ENCODE measurements at regions not wholly inside any gene's neighbourhood (a gene's known extent, or its start where the extent isn't known, plus 50 kb on each side); places are given as distances from the start of the nearest gene placed in this dataset.

DNA sequence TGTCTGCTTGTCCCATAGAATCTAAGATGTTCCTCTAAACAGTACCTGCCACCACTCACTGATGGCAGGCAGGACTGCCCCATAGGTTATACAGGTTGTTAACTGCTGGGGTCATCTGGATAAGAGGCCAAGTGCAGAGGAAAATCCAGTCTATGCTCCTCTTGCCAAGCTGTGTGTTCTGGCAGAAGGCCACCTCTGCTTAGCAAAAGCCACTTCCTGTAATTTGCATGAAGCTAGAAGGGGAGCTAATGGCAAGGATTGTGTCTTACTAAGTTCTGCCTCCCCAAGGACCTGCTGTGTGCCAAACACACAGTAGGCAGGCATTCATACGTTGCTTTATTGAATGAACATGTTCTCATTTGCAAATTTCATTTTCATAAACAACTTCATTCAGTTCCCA is 445.4 kb downstream of the BCL11B start:
- DNase-seq = no peak

DNA sequence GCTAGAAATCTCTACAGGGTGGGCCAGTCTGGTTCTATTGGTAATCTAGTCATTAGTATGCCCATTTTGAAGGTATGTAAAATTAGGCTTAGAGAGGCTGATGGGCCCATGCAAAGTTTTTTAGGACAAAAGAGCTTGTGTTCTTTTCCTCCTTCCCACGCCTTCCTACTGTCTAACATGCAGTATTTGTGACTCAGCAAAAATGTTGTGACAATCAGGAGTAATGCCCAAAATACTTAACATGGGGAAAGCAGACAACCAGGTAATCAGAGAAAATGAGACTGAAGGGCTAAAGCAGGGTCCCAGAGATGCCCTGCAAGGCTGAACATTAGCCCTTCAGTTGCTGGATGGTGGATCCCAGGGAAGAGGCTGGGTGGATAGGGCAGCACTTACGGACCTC is 437.9 kb downstream of the BCL11B start:
- no peak for DNase-seq

DNA sequence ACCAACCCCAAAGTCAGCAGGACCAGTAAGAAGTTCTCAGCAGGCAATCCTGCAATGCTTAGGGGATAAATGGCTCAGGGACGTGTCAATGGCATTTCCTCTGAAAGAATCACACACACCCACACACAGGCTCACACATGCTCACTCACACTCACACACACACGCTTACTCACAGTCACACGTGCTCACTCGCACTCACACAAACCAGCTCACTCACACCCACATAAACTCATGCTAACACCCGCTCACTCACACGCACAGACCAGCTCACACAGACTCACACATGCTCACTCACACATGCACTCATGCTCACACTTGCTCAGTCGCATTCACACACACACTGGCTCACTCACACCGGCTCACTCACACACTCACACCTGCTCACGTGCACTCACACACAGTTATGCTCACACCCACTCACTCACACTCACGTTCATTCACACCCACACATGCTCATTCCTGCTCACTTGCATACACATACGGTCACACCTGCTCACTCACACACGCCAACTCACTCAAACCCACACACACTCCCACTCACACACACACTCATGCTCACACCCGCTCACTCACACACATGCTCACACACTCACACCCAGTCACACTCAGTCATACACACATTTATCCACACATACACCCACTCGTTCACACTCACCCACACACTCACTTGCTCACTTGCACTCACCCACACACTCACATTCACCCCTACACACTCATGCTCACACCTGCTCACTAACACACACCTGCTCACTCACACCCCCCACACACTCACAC is 436.8 kb downstream of the BCL11B start:
- DNase-seq = no peak

DNA sequence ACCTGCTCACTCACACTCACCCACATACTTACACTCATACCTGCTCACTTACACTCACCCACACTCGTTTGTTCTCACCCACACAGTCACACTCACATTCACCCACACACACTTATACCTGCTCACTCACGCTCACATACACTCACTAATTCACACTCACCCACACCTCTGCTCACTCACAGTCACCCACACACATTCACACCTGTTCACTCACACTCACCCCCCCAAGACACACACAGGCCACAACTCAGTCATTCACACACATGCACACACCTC is 436.2 kb downstream of the BCL11B start:
- DNase-seq = no peak

DNA sequence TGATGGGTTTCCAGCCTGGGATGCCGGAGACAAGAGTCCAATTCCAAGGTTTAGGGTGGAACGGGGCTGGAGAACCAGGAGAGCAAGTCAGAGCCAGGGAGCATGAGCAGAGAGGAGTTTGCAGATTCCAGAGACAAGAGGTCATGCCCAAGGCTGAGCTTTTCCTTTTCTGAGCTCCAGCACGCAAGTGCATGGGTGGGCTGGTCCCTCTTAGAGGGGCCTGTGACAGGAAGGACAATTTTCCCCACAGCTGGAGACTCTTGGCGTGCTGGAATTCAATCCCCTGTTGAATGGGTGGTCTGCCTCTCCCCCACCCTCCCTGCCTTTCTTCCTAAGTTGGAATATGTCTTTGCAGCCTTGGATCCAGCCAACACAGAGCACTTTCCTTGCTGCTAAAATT is 431.9 kb downstream of the BCL11B start:
- DNase-seq = no peak

DNA sequence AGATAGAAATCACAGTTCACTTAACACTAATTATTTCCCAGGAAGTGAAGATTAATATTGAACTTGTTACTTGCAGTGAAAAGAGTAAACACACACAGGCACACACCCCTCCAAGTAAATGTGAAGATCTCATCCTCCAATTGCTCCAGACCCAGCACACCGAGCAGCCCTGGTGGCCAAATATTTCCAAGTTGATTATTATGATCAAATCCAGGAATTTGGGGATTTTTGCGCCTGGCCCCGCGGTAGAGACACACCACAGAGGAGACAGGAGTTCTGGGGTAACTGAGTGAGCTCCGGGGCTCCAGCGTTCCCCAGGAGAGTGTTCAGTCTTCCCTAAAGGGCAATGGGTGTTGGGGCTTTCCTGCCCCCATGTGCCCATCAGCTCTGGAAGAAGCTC is 431.5 kb downstream of the BCL11B start:
- DNase-seq = no peak

DNA sequence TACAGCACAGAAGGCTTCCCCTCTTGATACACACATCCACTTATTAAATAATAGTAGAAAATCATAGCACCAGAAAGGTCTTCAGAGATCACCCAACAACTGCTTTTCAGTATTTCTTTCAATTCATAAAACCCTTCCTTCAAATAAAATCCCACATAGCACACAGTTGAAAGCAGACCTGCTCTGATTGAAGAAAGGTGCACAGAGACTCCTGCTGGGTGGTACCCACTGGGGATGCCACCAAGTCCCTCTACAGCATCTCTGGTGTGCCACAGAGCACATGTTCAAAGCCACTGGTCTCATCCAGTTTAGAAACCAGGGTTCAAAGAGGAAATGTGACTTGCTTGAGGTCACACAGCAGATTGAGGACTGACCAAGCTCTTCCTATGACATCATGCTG is 427.5 kb downstream of the BCL11B start:
- DNase-seq = no peak

DNA sequence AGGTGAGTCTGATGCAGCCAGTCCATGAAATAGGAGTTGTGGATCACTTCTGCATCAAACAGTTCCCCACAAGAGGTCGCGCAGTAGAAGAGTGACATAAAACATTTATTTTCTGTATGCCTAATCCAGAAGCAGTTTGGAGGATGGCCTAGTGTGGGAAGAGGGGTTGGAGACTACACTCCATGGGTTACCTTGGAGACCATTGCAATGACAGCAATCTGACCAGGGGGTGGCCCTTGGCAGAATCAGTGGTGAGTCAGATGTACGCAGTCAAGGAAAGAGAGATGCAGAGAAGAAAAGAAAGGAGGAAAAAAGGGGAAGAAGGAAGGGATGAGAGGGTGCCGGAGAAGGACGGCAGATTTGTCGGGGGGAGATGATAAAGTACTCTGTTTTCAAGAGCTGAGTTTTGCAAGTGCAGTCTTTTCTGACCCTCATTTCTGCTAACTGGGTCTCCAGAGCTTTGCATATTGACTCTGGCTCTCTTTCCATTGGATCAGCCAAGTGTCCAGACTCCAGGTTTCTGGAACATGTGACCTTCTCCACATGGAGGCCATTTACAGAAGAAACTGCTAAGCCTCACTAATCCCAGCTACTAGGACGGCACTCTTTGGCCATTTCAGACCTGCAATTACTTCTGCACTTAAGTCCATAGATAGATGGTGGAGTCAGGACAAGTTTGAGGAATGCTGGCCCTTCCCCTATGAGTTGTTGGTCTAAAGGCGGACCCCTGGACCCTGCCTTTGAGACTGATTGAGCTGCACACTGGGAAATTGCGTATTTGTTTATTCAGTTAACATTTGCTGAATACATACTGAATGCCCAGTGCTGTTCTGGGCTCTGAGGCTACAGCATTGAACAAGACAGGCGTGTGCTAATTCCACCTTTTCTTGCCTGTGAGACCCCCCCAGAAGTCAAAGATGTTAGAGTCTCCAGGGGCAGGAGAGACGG is 424.2 kb downstream of the BCL11B start:
- DNase-seq = no peak

DNA sequence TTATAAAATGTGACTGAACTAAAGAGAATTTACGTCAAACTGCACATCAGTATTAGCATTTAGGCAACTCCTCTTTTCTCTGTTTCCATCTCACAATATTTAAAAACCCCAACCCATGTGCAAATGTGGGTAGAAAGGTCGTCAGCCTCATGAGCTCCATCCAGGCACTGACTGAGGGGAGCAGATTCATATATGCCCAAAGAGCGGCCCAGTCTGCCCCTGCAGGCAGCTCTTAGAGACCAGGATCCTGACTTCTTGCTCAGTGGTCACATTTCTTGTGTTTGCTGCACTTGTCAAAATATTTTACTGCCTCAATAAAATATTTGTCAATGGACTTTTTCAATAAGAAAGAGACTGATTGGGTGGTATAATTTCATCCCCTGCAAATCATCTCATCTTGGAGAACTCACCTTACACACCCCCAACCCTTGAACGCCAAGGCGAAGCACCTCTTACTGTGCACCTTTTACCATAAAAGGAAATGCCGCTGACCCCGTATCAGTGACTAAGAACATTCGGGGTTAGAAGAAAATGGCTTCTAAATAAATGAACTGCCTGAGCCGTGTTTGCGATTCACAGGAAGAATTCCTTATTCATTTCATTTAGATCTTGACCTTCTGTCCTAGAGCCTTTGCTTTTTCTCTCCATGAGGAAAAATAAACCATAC is 418.8 kb downstream of the BCL11B start:
- no peak for DNase-seq

DNA sequence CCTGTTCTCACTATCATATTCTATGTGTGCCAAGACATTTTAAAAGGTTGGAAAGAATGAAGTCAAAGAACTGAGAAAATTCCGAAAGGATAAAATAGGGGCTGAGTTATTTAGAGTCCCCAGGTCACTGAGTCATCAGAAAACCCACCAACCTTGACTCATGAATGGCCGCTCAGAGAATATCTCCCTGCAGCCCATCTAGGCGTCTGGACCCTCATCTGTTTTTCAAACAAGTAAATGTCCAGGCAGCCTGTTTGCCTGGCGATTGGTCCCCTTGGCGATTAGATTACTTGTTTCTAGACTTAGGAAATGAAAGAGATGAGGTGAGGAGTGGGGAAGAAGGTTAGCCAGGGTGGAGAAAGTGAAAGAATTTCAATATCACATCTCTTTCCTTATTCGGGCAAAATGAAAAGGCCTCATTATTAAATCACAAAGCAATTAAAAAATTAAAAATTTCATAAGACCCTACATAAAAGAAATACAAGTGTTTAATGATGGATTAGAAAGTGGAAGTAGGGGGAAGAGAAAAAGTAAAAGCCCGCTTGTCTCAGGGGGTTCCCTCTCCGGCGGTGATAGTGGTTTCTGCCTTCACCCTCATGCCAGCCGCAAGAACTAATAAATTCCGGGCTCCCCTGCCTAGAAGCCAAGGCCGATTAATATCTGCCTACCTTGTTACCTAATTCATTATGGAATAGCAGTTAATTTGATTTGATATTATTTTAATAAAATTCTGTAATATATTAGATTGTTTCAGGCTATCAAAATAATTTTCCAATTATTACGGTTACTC is 415.9 kb downstream of the BCL11B start:
- DNase-seq = no peak

DNA sequence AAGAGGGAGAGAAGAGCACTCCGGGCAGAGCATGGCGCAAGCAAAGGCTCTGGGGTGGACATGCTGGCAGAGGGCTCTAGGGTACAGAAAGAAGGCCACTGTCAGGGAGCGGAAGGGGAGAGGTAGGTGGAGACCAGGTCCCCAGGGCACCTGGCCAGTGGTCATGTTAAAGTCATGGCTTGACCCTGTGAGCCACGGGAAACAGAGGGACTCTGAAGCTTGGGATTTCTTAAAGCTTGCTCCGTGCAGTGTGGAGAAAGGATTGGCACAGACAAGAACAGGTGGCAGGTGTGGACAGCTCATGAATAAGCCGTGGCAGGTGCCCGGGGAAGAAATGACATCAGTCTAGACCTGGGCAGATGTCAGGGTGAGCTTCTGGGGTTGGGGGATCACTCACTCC is 413.8 kb downstream of the BCL11B start:
- no peak for DNase-seq

DNA sequence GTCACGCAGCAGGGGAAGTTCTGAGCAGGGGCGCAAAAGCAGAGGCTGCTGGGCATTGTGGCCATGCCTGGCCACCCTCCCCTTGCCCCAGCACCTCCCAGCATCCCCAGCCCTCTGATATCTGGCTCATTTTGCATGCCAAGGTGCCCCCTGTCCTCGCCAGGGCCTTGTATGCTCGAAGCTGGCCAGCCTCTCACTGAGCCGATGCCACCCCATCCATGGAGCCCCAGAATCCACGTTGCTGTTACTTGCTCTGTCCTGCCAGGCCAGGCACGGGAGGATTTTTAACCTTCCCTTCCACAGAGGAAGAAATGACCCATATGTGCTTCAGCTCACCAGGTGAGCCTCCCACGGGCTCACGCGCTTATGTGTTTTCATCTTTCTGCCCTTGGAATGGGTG is 413.4 kb downstream of the BCL11B start:
- DNase-seq = no peak

DNA sequence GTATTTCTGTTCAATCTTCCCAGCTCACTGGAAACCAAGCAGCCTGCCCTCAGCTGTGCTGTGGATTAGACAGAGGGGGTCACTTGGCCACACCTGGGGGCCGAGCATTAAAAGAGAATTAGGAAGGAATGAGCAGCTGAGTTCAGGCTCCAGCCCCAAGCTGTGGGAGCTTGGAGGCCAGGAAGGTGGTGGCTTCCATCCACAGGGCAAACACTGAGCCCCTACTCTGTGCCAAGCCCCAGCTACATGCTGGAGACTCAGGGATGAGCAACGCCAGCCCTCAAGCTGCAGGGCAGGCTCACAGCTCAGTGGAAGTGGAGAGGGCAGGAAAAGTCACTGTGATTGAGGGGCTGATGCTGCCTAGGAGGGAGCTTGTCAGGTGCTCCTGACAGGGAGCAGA is 412.7 kb downstream of the BCL11B start:
- DNase-seq = no peak

DNA sequence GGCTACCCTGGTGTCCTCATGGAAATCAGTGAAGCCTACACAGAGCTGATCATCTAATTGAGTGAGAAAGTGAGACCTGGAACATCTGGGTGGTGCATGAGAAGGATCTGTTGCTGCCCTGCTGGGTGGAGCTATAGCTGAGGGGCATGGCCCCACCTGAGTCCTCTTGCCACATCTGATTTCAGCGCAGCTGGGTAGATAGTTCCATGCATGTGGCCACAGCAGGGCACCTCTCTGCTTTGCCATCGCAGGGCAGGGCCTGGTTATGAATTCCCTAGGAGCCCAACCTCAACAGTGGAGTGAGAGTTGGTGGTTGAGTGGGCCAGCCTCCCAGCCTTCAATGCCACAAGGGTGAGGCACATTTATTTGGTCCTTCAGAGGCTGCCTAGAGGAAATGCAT is 407.8 kb downstream of the BCL11B start:
- DNase-seq = no peak

DNA sequence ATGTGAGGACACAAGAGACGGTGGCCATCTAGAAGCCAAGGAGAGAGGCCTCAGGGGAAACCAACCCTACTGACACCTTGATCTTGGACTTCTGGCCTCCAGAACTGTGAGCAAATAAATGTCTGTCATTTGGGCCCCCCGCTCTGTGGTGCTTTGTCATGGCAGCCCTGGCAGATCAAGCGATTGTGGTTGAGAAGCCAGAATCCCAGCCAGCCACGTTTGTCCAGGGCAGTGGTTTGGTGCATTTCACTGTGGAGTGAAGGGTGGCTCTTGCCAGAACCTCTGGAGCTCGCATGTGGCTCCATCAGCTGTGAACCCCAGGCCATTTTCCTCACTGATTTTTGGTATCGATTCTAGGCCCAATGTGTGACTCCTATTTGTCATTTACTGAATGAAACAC is 404.9 kb downstream of the BCL11B start:
- DNase-seq = no peak

DNA sequence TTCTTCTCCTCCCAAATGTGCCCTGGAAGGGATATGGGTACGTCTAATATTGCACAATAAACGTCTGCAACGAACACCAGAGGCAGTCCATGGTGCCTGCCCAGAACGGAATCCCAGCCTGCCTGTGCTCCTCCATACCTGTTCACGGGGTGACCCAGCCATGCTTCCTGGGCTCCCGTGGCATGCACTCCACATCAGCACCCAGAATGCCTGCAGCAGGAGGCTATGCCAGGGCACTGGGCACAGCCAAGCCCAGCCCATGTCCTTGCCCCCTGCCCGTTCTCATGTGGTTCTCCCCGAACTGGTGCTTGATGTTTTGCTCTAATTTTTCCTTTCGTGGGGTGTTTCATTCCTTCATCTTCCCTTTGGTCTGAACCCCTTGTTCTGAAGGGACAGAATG is 404.3 kb downstream of the BCL11B start:
- no peak for DNase-seq

DNA sequence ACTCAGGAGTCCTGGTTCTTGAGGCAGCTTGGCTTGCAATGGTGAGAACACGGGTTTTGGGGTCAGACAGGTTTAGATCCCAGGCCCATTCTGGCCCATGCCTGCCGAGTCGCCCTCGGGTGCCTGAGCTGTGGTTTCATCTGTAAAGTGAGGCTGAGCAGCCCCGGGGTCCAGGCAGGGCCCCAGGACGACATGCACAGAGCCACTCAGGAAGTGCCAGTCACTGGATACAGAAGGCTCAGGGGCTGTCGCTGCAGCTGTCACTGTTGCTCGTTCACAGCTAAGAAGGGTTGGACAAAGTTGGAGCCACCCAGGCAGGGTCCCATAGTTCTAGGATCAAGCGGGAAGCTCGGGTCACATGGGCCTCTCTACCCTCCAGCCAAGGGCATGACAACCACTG is 403.1 kb downstream of the BCL11B start:
- DNase-seq = no peak

DNA sequence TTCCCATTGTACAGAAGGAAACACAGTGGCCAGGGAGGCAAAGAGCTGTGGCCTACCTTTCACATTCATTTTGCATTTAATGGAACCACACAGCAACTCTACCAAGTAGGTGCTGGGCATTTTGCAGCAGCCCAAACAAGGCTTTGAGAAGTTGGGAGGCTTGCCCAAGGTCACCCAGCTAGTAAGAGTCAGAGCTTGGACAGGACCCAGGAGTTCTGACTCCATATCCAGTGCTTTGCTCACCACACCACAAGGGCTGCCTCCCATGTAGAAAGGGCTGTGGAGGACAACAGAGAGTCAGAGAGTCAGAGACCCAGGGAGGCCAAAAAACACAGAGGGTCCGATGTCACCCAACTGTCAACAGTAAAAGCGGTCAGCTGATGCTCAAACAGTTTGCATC is 400.2 kb downstream of the BCL11B start:
- DNase-seq = no peak

DNA sequence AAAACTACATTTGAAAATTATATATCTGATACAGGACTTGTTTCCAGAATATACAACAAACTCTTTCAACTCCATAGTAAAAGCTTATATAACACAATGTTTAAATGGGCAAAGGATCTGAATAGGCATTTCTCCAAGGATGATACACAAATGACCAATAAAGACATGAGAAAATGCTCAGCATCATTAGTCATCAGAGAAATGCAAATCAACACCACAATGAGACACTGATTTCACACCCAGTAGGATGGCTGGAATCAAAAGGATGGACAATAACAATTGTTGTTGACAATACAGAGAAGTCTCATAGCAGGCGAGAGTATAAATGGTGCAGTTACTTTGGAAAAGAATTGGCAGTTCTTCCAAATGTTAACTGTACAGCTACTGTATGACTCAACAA is 394.9 kb downstream of the BCL11B start:
- no peak for DNase-seq

DNA sequence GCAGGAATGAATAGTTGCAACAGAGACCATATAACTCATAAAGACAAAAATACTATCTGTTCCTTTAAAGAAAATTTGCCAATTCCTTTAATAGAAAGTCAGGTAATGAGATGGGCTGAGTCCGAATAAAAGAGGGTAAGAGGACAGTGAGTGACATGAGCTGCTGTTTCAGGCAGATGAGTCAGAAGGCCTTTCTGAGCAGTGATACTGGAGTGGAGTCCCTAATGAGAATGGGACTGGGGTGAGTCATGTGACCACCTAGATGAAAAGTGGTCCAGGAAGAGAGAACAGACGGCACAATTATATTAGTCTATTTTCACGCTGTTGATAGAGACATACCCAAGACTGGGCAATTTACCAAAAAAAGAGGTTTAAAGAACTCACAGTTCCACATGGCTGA is 393.7 kb downstream of the BCL11B start:
- DNase-seq = no peak

DNA sequence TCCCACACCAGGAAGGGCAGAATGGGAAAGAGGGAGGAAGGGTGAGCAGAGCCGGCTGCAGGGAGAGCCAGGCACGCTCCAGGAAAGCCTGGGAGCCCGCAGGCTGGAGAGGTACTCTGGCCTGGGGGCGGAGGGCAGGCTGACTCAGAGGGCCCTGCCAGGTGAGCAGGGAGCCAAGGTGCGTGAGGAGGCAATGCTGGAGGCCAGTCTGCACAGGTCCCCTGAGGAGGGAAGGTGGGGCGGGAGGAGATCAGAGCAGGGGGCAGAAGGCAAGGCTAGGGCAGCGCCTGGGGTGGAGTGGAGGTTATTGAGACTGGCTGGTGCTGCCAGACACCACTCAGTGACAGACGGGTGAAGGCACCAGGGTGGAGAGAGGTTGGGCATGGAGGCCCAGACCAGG is 385.0 kb downstream of the BCL11B start:
- DNase-seq = no peak

DNA sequence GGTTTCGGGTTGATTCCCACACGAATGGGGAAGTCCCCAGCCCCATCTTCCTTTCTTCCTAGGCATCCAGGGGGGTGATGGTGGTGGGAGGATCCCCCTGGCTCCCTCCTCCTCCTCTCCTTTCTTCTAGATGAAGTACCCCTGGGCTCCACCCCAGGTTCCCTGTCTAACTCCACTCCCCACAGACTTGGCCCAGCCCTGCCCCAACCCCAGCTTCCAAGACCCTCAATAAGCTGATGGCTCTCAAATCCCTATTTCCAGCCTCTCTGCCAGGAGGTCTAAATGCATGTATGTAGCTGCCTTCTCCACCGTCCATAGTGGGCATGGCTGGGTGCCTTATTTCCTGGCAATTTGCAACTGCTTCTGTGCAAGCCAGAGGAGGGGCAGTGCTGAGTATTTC is 383.7 kb downstream of the BCL11B start:
- DNase-seq = no peak
